ENCODE measurements at regions not wholly inside any gene's neighbourhood (a gene's known extent, or its start where the extent isn't known, plus 50 kb on each side); places are given as distances from the start of the nearest gene placed in this dataset.

GRCh38 chr9:107603281-107603680 lies 113.7 kb upstream of the KLF4 start:
- TF ChIP-seq ZNF274 (IDR thresholded peaks at IDR 0.05; ENCODE audit: low read depth, low read length) (no peak), SUZ12 (IDR thresholded peaks at IDR 0.05; ENCODE audit: extremely low read depth, insufficient read depth, insufficient read length) (no peak), YY1 (IDR thresholded peaks at IDR 0.05; ENCODE audit: insufficient read depth, insufficient read length) (no peak)

All from NT2/D1 (cell line).